ENCODE measurements at regions not wholly inside any gene's neighbourhood (a gene's known extent, or its start where the extent isn't known, plus 50 kb on each side); places are given as distances from the start of the nearest gene placed in this dataset.

- no peak for DNase-seq (ENCODE audit: low read depth in 2 of 2)
Measured at GRCh38 chr12:58470266-58471010, 449.9 kb downstream of the LRIG3 start.

- DNase-seq (ENCODE audit: low read depth in 2 of 2), result no peak
Measured at GRCh38 chr12:58479401-58479800, 440.9 kb downstream of the LRIG3 start.

GRCh38 chr12:58481811-58482210 lies 438.5 kb downstream of the LRIG3 start:
- DNase-seq (ENCODE audit: low read depth in 2 of 2), result no peak

GRCh38 chr12:58487255-58487654 lies 433.0 kb downstream of the LRIG3 start:
- no peak for DNase-seq (ENCODE audit: low read depth in 2 of 2)

GRCh38 chr12:58487678-58488161 lies 432.6 kb downstream of the LRIG3 start:
- no peak for DNase-seq (ENCODE audit: low read depth in 2 of 2)

GRCh38 chr12:58489394-58489793 lies 430.9 kb downstream of the LRIG3 start:
- peak; percentile 2 to 21 for DNase-seq (ENCODE audit: low read depth in 2 of 2)

GRCh38 chr12:58491306-58491705 lies 429.0 kb downstream of the LRIG3 start:
- DNase-seq (ENCODE audit: low read depth in 2 of 2), result no peak

- DNase-seq (ENCODE audit: low read depth in 2 of 2), result peak in 1 of 2 donors; percentile 23
Measured at GRCh38 chr12:58496411-58497190, 423.7 kb downstream of the LRIG3 start.

- DNase-seq (ENCODE audit: low read depth in 2 of 2), result no peak
Measured at GRCh38 chr12:58500399-58500798, 419.9 kb downstream of the LRIG3 start.

- peak in 1 of 2 donors; percentile 36 for DNase-seq (ENCODE audit: low read depth in 2 of 2)
Measured at GRCh38 chr12:58502226-58502625, 418.1 kb downstream of the LRIG3 start.

- no peak for DNase-seq (ENCODE audit: low read depth in 2 of 2)
Measured at GRCh38 chr12:58502841-58503240, 417.5 kb downstream of the LRIG3 start.

- no peak for DNase-seq (ENCODE audit: low read depth in 2 of 2)
Measured at GRCh38 chr12:58503731-58504130, 416.6 kb downstream of the LRIG3 start.

- peak in 1 of 2 donors; percentile 24 for DNase-seq (ENCODE audit: low read depth in 2 of 2)
Measured at GRCh38 chr12:58504143-58504938, 416.0 kb downstream of the LRIG3 start.

GRCh38 chr12:58509116-58509885 lies 411.0 kb downstream of the LRIG3 start:
- peak in 1 of 2 donors; percentile 69 for DNase-seq (ENCODE audit: low read depth in 2 of 2)

- no peak for DNase-seq (ENCODE audit: low read depth in 2 of 2)
Measured at GRCh38 chr12:58513301-58513834, 406.9 kb downstream of the LRIG3 start.

- no peak for DNase-seq (ENCODE audit: low read depth in 2 of 2)
Measured at GRCh38 chr12:58513852-58514251, 406.5 kb downstream of the LRIG3 start.

GRCh38 chr12:58519839-58520238 lies 400.5 kb downstream of the LRIG3 start:
- DNase-seq (ENCODE audit: low read depth in 2 of 2), result no peak

- DNase-seq (ENCODE audit: low read depth in 2 of 2), result no peak
Measured at GRCh38 chr12:58521152-58521551, 399.2 kb downstream of the LRIG3 start.

GRCh38 chr12:58521796-58522195 lies 398.5 kb downstream of the LRIG3 start:
- DNase-seq (ENCODE audit: low read depth in 2 of 2), result no peak

- no peak for DNase-seq (ENCODE audit: low read depth in 2 of 2)
Measured at GRCh38 chr12:58523360-58523759, 396.9 kb downstream of the LRIG3 start.

- no peak for DNase-seq (ENCODE audit: low read depth in 2 of 2)
Measured at GRCh38 chr12:58528271-58528670, 392.0 kb downstream of the LRIG3 start.

All from lung microvascular endothelial cell (primary cell).